Islet precursor cell (in vitro differentiated cells): ENCODE measurements at regions not wholly inside any gene's neighbourhood (a gene's known extent, or its start where the extent isn't known, plus 50 kb on each side); places are given as distances from the start of the nearest gene placed in this dataset.

Source experiments
- DNase-seq: peaks from one replicate; pipeline ENCODE4 v3.0.0-alpha.2; 2018

DNA sequence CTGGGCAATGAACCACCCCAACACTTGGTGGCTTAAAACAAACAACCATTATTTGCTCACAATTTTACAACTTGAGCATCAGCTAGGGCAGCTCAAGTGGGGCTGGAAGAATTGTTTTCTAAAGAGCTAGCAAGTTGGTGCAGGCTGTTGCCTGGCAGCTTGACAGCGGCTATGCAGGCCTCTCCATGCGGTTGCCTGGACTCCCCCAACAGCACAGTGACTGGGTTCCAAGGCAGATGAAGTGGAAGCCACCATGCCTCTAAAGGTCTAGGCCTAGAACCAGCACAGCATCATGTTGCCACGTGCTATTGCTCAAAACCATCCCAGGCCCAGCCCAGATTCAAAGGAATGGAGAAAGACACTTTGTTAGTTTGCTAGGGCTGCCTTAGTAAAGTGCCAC lies 114.8 kb downstream of the BCOR start:
- no peak for DNase-seq

DNA sequence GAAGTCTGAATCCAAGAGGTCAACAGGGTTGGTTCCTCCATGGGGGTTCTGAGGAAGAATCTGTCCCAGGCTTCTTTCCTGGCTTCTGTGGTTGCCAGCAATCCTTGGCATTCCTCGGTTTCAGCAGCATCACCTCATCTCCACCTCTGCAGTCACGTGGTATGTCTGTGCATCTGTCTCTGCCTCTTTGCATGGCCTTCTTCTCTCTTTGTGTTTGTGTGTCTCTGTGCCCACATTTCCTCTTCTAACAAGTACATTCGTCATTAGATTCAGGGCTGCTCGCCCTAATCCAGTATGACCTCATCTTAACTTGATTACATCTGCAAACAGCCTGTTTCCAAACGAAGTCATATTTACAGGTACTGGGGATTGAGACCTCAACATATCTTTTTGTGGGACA lies 114.0 kb downstream of the BCOR start:
- peak; percentile 72 for DNase-seq

GRCh38 chrX:39984191-39984956 lies 113.4 kb downstream of the BCOR start:
- DNase-seq, result peak; percentile 86

GRCh38 chrX:39985071-39985470 lies 112.7 kb downstream of the BCOR start:
- no peak for DNase-seq

GRCh38 chrX:39985551-39985950 lies 112.2 kb downstream of the BCOR start:
- peak; percentile 75 for DNase-seq

DNA sequence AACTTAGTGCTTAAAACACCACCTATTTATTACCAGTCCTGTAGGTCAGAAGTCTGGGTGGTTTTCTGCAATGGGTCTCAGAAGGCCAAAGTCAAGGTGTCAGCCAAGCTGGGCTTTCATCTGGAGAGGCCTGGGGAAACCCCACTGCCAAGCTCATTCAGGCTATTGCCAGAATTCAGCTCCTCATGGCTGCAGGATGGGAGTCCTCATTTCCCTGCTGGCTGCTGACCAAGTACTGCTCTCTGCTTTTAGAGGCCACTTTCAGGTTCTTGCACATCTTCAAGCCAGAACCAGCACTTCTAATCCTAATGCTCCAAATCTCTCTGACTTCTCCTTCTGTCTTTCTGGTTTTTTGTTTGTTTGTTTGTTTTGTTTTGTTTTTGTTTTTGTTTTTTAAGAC lies 109.3 kb downstream of the BCOR start:
- DNase-seq, result no peak

- DNase-seq, result no peak
Observed at GRCh38 chrX:39990388-39990787, 107.4 kb downstream of the BCOR start.

- no peak for DNase-seq
Observed at GRCh38 chrX:39992300-39992699, 105.5 kb downstream of the BCOR start.

DNA sequence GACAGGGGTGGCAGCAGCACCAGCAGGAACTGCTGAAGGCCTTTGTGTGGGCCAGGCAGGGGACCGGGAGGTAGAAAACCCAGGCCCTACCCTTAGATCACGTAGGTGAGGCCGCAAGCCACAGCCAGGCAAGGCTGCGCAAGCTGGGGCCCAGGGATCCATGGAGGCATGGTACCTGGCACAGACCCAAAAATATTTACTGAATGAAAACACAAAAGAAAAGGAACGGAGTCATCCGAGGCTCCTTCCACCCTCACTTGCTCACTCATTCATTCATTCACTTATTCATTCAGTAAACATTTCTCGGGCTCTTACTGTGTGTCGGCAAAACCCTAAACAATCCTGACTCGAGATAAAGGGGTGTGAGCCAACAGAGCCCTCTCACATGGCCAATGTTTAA lies 102.3 kb downstream of the BCOR start:
- no peak for DNase-seq

GRCh38 chrX:39996536-39996935 lies 101.2 kb downstream of the BCOR start:
- no peak for DNase-seq

DNA sequence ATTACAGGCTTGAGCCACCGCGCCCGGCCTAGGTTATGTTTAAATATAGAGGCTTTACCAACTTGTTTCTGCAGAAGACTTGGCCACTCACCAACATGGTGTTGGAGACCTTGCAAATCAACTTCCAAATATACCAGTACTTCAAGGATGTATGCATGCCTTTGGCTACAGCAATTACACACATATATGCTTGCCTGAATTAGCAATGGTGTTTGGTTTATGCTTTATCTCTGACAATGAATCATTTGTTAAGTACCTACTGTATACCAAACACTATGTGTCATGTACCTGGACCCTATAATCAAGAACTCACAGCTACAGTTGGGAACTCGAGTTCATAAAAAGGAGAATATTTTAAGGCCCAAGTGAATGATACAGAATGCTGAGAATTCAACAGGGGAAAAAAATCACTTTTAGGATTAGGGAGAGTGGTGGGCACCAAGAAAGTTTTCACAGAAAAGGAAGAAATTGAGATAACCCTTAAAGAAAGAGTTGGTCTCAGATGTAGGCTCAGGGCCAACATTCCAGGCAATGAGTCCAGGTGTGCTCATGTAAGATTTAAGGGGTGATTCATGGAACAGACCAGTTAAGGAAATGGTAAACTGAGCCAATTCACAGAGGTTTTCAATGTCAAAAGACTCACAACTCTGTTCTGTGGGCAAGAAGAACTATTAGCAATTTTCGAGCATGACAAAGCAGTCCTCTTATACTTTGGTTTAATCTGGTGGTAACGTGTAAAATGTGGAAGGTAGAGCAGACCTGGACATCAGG lies 98.9 kb downstream of the BCOR start:
- DNase-seq, result no peak
